IMR-90 (cell line): ENCODE measurements at regions not wholly inside any gene's neighbourhood (a gene's known extent, or its start where the extent isn't known, plus 50 kb on each side); places are given as distances from the start of the nearest gene placed in this dataset.

Source experiments
- ATAC-seq: fragments of 200-7000 bp; cut with Tn5 transposase; 2 replicates; pipeline ENCODE4 v1.9.1; 2020; ENCODE audit warnings: low read depth, mild to moderate bottlenecking, moderate library complexity
- BruUV-seq: library from RNA; stranded (reverse); fragments of 400-500 nt; replicated peaks from 2 replicates; lab custom pipeline; 2021; lab: Mats Ljungman, UMichigan
- CTCF ChIA-PET: fragments of 300-600 bp; formaldehyde crosslinking; extraction: SDS; loops from one replicate; lab custom pipeline; 2021; ENCODE audit warnings: antibody characterized with exemption; lab: Yijun Ruan, JAX
- POLR2A ChIA-PET: fragments of 300-600 bp; sonication (Branson Sonifier 250); formaldehyde crosslinking; loops from one replicate; lab custom pipeline; 2022; ENCODE audit warnings: antibody characterized with exemption; ENCODE audit not compliant: unreplicated experiment; lab: Charles Lee
- DNase-seq: peaks from one replicate; pipeline ENCODE4 v3.0.0; 2013
- H2AFZ ChIP-seq: replicated peaks from 2 replicates; pipeline ENCODE3; 2013; ENCODE audit warnings: low read length, mild to moderate bottlenecking; ENCODE audit not compliant: poor library complexity
- H2AK5ac ChIP-seq: 2 replicates; pipeline ENCODE4 v1.6.1; 2013; ENCODE audit warnings: low read depth, low read length, inconsistent platforms
- H2AK9ac ChIP-seq: replicated peaks from 2 replicates; pipeline ENCODE3; 2013; ENCODE audit warnings: mild to moderate bottlenecking, low read depth, low read length, moderate library complexity; ENCODE audit not compliant: poor library complexity
- H2BK120ac ChIP-seq: 2 replicates; pipeline ENCODE4 v1.6.1; 2013; ENCODE audit warnings: low read depth, low read length, inconsistent platforms
- H2BK15ac ChIP-seq: 3 replicates; pipeline ENCODE4 v1.6.1; 2013; ENCODE audit warnings: low read depth, low read length, inconsistent platforms
- H2BK20ac ChIP-seq: 2 replicates; pipeline ENCODE4 v1.6.1; 2013; ENCODE audit warnings: low read depth, mild to moderate bottlenecking, inconsistent platforms, low read length, moderate library complexity
- H2BK5ac ChIP-seq: 2 replicates; pipeline ENCODE4 v1.6.1; 2013; ENCODE audit warnings: mild to moderate bottlenecking, low read depth, low read length, inconsistent platforms; ENCODE audit not compliant: poor library complexity, severe bottlenecking
- H3K14ac ChIP-seq: replicated peaks from 2 replicates; pipeline ENCODE4 v1.6.1; 2013; ENCODE audit warnings: low read depth, low read length, inconsistent platforms
- H3K18ac ChIP-seq: 2 replicates; pipeline ENCODE4 v1.6.1; 2013; ENCODE audit warnings: low read depth, low read length, control low read depth
- H3K23ac ChIP-seq: 2 replicates; pipeline ENCODE4 v1.6.1; 2013; ENCODE audit warnings: low read depth, low read length, inconsistent platforms
- H3K27ac ChIP-seq: 2 replicates; pipeline ENCODE4 v1.5.1; 2013; ENCODE audit warnings: mild to moderate bottlenecking, control low read depth, low read length; ENCODE audit not compliant: insufficient read depth
- H3K27me3 ChIP-seq: 2 replicates; pipeline ENCODE4 v1.6.1; 2013; ENCODE audit warnings: low read length; ENCODE audit not compliant: control insufficient read depth, insufficient read depth
- H3K36me3 ChIP-seq: 2 replicates; pipeline ENCODE4 v1.6.1; 2013; ENCODE audit warnings: low read length, mixed read lengths; ENCODE audit not compliant: control insufficient read depth, insufficient read depth
- H3K4ac ChIP-seq: 2 replicates; pipeline ENCODE4 v1.6.1; 2013; ENCODE audit warnings: low read depth, low read length, inconsistent platforms
- H3K4me1 ChIP-seq: 2 replicates; pipeline ENCODE4 v1.6.1; 2013; ENCODE audit warnings: low read length, mixed read lengths; ENCODE audit not compliant: control insufficient read depth, insufficient read depth
- H3K4me2 ChIP-seq: 2 replicates; pipeline ENCODE4 v1.6.1; 2013; ENCODE audit warnings: low read depth, mild to moderate bottlenecking, control low read depth, low read length, moderate library complexity
- H3K4me3 ChIP-seq: 2 replicates; pipeline ENCODE4 v1.5.1; 2013; ENCODE audit warnings: low read depth, mild to moderate bottlenecking, control low read depth, low read length, moderate library complexity; ENCODE audit not compliant: insufficient read depth
- H3K56ac ChIP-seq: 2 replicates; pipeline ENCODE4 v1.6.1; 2013; ENCODE audit warnings: low read length, inconsistent platforms; ENCODE audit not compliant: insufficient read depth; ENCODE audit errors: extremely low read depth
- H3K79me1 ChIP-seq, 2 experiments: 2 replicates each; pipeline ENCODE4 v1.6.1; 2013; ENCODE audit warnings: low read length in 2 of 2, inconsistent platforms in 1 of 2, low read depth in 1 of 2
- H3K9ac ChIP-seq: 2 replicates; pipeline ENCODE4 v1.6.1; 2013; ENCODE audit warnings: low read depth, low read length, control low read depth
- H3K9me1 ChIP-seq: 2 replicates; pipeline ENCODE4 v1.6.1; 2013; ENCODE audit warnings: low read length, inconsistent platforms; ENCODE audit not compliant: insufficient read depth
- H3K9me3 ChIP-seq: 2 replicates; pipeline ENCODE4 v1.6.1; 2013; ENCODE audit warnings: low read length; ENCODE audit not compliant: control insufficient read depth, insufficient read depth
- H4K20me1 ChIP-seq: 2 replicates; pipeline ENCODE4 v1.6.1; 2013; ENCODE audit warnings: low read length, inconsistent platforms; ENCODE audit not compliant: insufficient read depth
- H4K5ac ChIP-seq: 2 replicates; pipeline ENCODE4 v1.6.1; 2013; ENCODE audit warnings: mild to moderate bottlenecking, low read depth, low read length, control low read depth
- H4K8ac ChIP-seq, 2 experiments: 2 replicates each; pipeline ENCODE4 v1.6.1; 2013; ENCODE audit warnings: low read depth in 2 of 2, low read length in 2 of 2, control low read depth in 1 of 2, inconsistent platforms in 1 of 2
- H4K91ac ChIP-seq: 2 replicates; pipeline ENCODE4 v1.6.1; 2013; ENCODE audit warnings: low read depth, low read length, inconsistent platforms; ENCODE audit not compliant: insufficient read depth
- BHLHE40 ChIP-seq: fragments of 150-350 bp; IDR thresholded peaks from 2 replicates; pipeline ENCODE4 v1.6.1; 2016; ENCODE audit warnings: mild to moderate bottlenecking, low read depth, low read length
- CEBPB ChIP-seq: IDR thresholded peaks from 2 replicates; pipeline ENCODE4 v1.6.1; 2012; ENCODE audit warnings: low read depth, low read length, improper control_type of control experiment
- CHD1 ChIP-seq: IDR thresholded peaks from 2 replicates; pipeline ENCODE4 v1.6.1; 2012; ENCODE audit warnings: low read depth, low read length, improper control_type of control experiment
- CTCF ChIP-seq: conservative IDR thresholded peaks from 2 replicates; pipeline ENCODE4 v1.5.1; 2012; ENCODE audit warnings: mild to moderate bottlenecking, low read depth, low read length, improper control_type of control experiment
- ELK1 ChIP-seq: fragments of 150-350 bp; IDR thresholded peaks from 2 replicates; pipeline ENCODE4 v1.6.1; 2016; ENCODE audit warnings: low read depth, mild to moderate bottlenecking, low read length, moderate library complexity, borderline replicate concordance
- MAFK ChIP-seq: IDR thresholded peaks from 2 replicates; pipeline ENCODE4 v1.6.1; 2012; ENCODE audit warnings: low read depth, low read length, improper control_type of control experiment
- MAZ ChIP-seq: IDR thresholded peaks from 2 replicates; pipeline ENCODE4 v1.6.1; 2012; ENCODE audit warnings: low read depth, mild to moderate bottlenecking, low read length, improper control_type of control experiment, moderate library complexity, borderline replicate concordance
- MXI1 ChIP-seq: IDR thresholded peaks from 2 replicates; pipeline ENCODE4 v1.6.1; 2012; ENCODE audit warnings: low read depth, mild to moderate bottlenecking, low read length, moderate library complexity, borderline replicate concordance
- NFE2L2 ChIP-seq: fragments of 150-350 bp; IDR thresholded peaks from 2 replicates; pipeline ENCODE4 v1.6.1; 2016; ENCODE audit warnings: low read depth, mild to moderate bottlenecking, low read length
- RAD21 ChIP-seq: IDR thresholded peaks from 2 replicates; pipeline ENCODE4 v1.6.1; 2012; ENCODE audit warnings: low read length, improper control_type of control experiment
- RCOR1 ChIP-seq: IDR thresholded peaks from 2 replicates; pipeline ENCODE4 v1.6.1; 2012; ENCODE audit warnings: mild to moderate bottlenecking, low read length, improper control_type of control experiment; ENCODE audit not compliant: insufficient replicate concordance
- SMC3 ChIP-seq: fragments of 150-350 bp; IDR thresholded peaks from 2 replicates; pipeline ENCODE4 v1.6.1; 2016; ENCODE audit warnings: low read depth, mild to moderate bottlenecking, antibody characterized with exemption, low read length, moderate library complexity
- USF2 ChIP-seq: fragments of 150-350 bp; IDR thresholded peaks from 2 replicates; pipeline ENCODE4 v1.6.1; 2017; ENCODE audit warnings: mild to moderate bottlenecking, antibody characterized with exemption, low read length, low read depth
- WGBS, 2 experiments: methylation state at CpG; one replicate each; pipeline versions ENCODE4 v1.1.5 to v1.1.7; 2013; ENCODE audit warnings: missing lambda C conversion rate in 2 of 2; ENCODE audit not compliant: insufficient read length in 1 of 2; ENCODE audit errors: extremely low coverage in 2 of 2; 5-methylcytosine and 5-hydroxymethylcytosine counted together
- dilution Hi-C: fragments of 300-500 bp; cut with HindIII; formaldehyde crosslinking; loops from one replicate; pipeline ENCODE4 v1.14.3; 2018; ENCODE audit warnings: low sequenced_read_pairs; ENCODE audit not compliant: unreplicated experiment
- in situ Hi-C: fragments of 300-500 bp; cut with MboI; formaldehyde crosslinking; loops from 3 replicates; pipeline ENCODE4 v1.14.3; 2019; ENCODE audit warnings: low sequenced_read_pairs, inconsistent platforms, mixed read lengths
- intact Hi-C: fragments of 100-400 bp; cut with micrococcal nuclease; formaldehyde crosslinking; loops from 2 replicates; pipeline ENCODE4 v1.10.0; 2022

GRCh38 chr7:88665892-88666514, 93.5 kb upstream of the ZNF804B start:
- intact Hi-C loops (no loop called here), dilution Hi-C loops (no loop called here), in situ Hi-C loops (no loop called here)
- H3K79me1 ChIP-seq, result no peaks in the 10 kb centered on the region
- no peak overlapping the region for H3K27ac ChIP-seq
- TF ChIP-seq BHLHE40 (no peak), ELK1 (no peak), USF2 (no peak), CEBPB (no peak), NFE2L2 (no peak), RCOR1 (no peak), MXI1 (no peak), MAFK (no peak), SMC3 (no peak), CTCF (no peak), CHD1 (no peak), MAZ (no peak), RAD21 (no peak)
- H2BK5ac ChIP-seq, result no peak overlapping the region
- H4K8ac ChIP-seq, result no peak overlapping the region
- no peak overlapping the region for H3K9ac ChIP-seq
- no peak overlapping the region for H4K5ac ChIP-seq
- ATAC-seq, result no peak
- H3K36me3 ChIP-seq, result no peaks in the 10 kb centered on the region
- no peak overlapping the region for H2AK5ac ChIP-seq
- no peak overlapping the region for H3K23ac ChIP-seq
- peaks cover 2% of the 10 kb centered on the region; the same call in 1 of the 2 replicates for H3K9me3 ChIP-seq
- no peak for DNase-seq
- H3K4ac ChIP-seq, result no peak overlapping the region
- no peak overlapping the region for H2AK9ac ChIP-seq
- no peak overlapping the region for H2AFZ ChIP-seq
- H4K91ac ChIP-seq, result no peak overlapping the region
- CTCF ChIA-PET, result no interaction called here
- no peak overlapping the region for H2BK15ac ChIP-seq
- no CpG with 5 or more reads among the region's 3 CpGs for WGBS, 2 experiments
- H3K27me3 ChIP-seq, result no peaks in the 10 kb centered on the region
- no peaks in the 10 kb centered on the region for H4K20me1 ChIP-seq
- H3K4me1 ChIP-seq, result no peaks in the 10 kb centered on the region
- no peak overlapping the region for H2BK120ac ChIP-seq
- H2BK20ac ChIP-seq, result no peak overlapping the region
- no peak overlapping the region for H3K4me2 ChIP-seq
- no TSS peak for BruUV-seq
- POLR2A ChIA-PET, result no interaction called here
- no peak overlapping the region for H3K56ac ChIP-seq
- H3K9me1 ChIP-seq, result no peaks in the 10 kb centered on the region
- H3K18ac ChIP-seq, result no peak overlapping the region
- no peak overlapping the region for H3K4me3 ChIP-seq
- H3K14ac ChIP-seq, result no peak overlapping the region
